GM18505 (cell line): ENCODE measurements at regions not wholly inside any gene's neighbourhood (a gene's known extent, or its start where the extent isn't known, plus 50 kb on each side); places are given as distances from the start of the nearest gene placed in this dataset.

Experiments
- ATAC-seq: cut with Tn5 transposase; IDR thresholded peaks from one replicate; pipeline ENCODE4 v1.9.1; 2021; ENCODE audit not compliant: unreplicated experiment
- POLR2A ChIP-seq: IDR thresholded peaks from 4 replicates; pipeline ENCODE4 v1.6.1; 2011; ENCODE audit warnings: borderline replicate concordance; ENCODE audit not compliant: insufficient read depth, insufficient read length; ENCODE audit errors: extremely low read depth

DNA sequence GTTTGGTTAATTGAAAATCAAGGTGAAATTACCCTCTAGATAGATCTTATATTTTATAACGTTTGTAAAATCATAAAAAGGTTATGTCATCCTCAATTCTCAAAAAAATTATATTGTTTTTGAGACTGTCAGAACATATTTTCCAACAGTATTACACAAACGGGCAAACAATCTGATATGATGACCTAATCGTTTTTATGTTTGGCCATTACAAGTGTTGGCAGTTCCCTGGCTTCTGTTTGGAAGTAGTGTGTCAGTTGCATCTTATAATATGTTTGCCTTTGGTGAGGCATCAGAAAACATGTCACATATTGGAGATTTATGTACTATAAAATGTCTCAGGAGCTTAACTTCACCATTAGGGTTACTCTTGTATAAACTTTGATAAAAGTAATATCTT, 308.1 kb upstream of the EPHA7 start:
- no peak for ATAC-seq
- no peak for TF ChIP-seq POLR2A

DNA sequence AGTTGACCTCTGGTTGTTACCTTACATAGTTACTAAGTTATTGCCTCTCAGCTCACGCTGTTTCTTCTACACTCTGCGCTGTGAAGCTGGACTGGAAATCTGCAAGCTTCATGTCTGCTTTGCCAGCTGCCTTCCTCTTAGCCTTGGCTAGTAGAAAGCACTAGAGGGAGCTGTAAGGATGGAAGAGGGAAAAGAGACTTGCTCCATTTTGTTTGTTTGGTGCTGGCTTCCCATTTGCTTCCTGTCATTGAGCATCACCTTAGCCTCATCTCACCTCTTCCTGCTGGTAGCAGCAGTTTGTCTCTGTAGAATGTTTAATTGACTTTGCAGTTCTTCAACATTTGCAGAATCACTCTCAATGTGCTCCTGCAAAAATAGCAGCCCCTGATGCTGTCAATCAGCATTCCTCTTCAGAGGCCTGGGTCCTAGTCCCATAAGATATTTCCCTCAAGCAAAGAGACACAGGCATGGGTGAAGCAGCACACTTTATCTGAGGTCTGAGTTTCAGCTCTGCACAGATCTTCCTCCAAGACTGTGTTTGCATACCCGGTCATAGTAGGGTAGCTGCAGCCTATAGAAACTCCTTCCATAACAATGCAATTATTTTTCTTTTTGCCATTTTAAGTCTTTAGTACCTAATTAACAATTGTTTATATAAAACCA, 302.2 kb upstream of the EPHA7 start:
- no peak for TF ChIP-seq POLR2A
- ATAC-seq = no peak

DNA sequence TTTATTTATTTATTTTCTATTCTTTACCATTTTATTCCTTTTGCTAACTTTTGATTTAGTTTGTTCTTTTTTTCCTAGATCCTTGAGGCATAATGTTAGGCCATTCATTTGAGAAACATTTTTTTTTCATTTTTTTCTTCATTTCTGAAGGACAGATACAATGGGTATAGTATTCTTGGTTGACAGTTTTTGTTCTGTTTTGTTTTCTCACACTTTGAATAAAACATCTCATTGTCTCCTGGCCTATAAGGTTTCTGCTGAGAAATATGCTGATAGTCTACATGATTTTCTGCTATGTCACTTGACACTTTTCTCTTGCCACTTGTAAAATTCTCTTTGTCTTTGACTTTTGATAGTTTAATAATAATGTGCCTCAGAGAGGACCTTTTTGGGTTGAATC, 294.6 kb upstream of the EPHA7 start:
- ATAC-seq = no peak
- no peak for TF ChIP-seq POLR2A

- TF ChIP-seq POLR2A = no peak
- no peak for ATAC-seq
These were observed 284.1 kb upstream of the EPHA7 start for GRCh38 chr6:93703431-93703830.

DNA sequence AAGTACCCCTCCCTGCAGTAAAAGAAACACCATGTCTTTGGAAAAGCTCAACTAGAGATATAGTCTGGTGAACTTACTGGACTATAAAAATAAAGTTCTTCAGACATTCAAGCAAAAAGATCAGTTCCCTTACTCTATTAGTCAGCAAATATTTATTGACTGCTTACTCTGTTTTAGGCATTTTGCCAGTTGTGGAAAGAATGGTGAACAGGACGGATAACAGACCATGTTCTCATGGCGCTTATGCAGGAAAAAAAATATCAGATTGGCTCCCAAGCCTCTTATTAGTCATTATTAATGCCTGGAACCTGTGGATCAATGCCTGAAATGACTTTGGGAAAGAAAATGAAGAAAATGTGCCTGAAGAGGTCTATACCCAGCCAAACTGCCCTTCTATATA, 282.2 kb upstream of the EPHA7 start:
- no peak for ATAC-seq
- no peak for TF ChIP-seq POLR2A

GRCh38 chr6:93685494-93685893, 266.1 kb upstream of the EPHA7 start:
- TF ChIP-seq POLR2A = no peak
- no peak for ATAC-seq

- ATAC-seq = no peak
- no peak for TF ChIP-seq POLR2A
These were observed 265.0 kb upstream of the EPHA7 start for GRCh38 chr6:93684339-93684738.

GRCh38 chr6:93679836-93680235, 260.5 kb upstream of the EPHA7 start:
- TF ChIP-seq POLR2A = no peak
- no peak for ATAC-seq

DNA sequence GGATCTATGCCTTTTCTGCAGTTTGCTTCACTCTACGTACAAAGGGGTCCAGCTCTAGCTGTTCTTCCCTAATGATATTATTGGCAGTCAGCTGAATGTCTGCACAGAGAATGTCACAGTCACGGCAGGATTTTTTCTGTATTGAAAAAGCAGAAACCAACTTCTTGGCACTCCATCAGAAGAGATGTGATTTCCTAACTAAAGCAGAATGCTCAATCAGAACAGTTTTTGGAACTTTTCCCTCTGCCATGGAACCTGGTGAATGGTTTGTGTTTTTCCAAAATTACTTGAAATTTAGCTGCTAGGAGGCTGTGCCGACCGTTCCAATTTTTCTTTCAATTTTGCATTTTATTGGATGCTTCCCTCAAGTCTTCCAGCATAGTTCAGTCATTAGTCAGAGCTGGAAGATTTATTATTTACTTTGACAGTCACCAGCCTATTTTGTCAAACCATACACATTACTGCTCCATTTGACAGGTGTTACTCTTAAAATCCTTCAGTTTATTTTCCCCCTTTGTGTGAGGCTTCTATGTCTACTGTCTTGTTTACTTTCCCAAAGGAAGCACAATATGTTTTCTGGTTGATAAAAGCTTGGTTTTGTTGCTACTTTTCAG, 259.6 kb upstream of the EPHA7 start:
- no peak for TF ChIP-seq POLR2A
- no peak for ATAC-seq

- no peak for TF ChIP-seq POLR2A
- ATAC-seq = no peak
These were observed 258.1 kb upstream of the EPHA7 start for GRCh38 chr6:93677264-93677965.

- no peak for ATAC-seq
- no peak for TF ChIP-seq POLR2A
These were observed 257.2 kb upstream of the EPHA7 start for GRCh38 chr6:93676581-93676980.

- no peak for TF ChIP-seq POLR2A
These were observed 256.6 kb upstream of the EPHA7 start for GRCh38 chr6:93675856-93676417.

DNA sequence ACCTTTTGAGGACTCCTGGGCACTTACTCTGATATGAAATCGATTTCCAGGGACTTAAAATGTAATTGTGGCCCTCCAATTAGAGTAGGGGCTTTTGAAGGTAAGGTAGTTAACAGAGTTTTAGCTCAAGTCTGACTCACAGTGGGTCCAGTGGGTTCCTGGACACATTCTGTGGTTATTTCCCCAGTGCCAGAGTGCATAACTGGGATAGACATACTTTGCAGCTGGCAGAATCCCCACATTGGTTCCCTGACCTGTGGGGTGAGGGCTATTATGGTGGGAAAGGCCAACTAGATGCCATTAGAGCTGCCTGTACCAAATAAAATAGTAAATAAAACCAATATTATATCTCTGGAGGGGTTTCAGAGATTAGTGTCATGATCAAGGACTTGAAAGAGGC, 243.8 kb upstream of the EPHA7 start:
- ATAC-seq = no peak
- TF ChIP-seq POLR2A = no peak

More at GRCh38 chr6:93675856-93676417, 256.6 kb upstream of the EPHA7 start:
- no peak for ATAC-seq

- no peak for ATAC-seq
- no peak for TF ChIP-seq POLR2A
These were observed 235.2 kb upstream of the EPHA7 start for GRCh38 chr6:93654548-93654947.
